Lower leg skin (tissue), 3 donors: ENCODE measurements at regions not wholly inside any gene's neighbourhood (a gene's known extent, or its start where the extent isn't known, plus 50 kb on each side); places are given as distances from the start of the nearest gene placed in this dataset.

Source experiments
- POLR2A ChIP-seq, 2 donors: fragments of 450-650 bp; IDR thresholded peaks; one replicate each; pipeline ENCODE4 v1.6.1; 2016 to 2017; ENCODE audit warnings: antibody characterized with exemption in 2 of 2, mild to moderate bottlenecking in 1 of 2, moderate library complexity in 1 of 2
- TF ChIP-seq, protein P1 (sequence below), 3 donors: fragments of 450-650 bp; IDR thresholded peaks; one replicate each; pipeline ENCODE4 v1.5.1; 2016; ENCODE audit warnings: antibody characterized with exemption in 3 of 3, mild to moderate bottlenecking in 3 of 3, moderate library complexity in 2 of 3

GRCh38 chr9:87119328-87119881 lies 172.1 kb upstream of the GAS1 start:
- TF ChIP-seq, protein P1, sequence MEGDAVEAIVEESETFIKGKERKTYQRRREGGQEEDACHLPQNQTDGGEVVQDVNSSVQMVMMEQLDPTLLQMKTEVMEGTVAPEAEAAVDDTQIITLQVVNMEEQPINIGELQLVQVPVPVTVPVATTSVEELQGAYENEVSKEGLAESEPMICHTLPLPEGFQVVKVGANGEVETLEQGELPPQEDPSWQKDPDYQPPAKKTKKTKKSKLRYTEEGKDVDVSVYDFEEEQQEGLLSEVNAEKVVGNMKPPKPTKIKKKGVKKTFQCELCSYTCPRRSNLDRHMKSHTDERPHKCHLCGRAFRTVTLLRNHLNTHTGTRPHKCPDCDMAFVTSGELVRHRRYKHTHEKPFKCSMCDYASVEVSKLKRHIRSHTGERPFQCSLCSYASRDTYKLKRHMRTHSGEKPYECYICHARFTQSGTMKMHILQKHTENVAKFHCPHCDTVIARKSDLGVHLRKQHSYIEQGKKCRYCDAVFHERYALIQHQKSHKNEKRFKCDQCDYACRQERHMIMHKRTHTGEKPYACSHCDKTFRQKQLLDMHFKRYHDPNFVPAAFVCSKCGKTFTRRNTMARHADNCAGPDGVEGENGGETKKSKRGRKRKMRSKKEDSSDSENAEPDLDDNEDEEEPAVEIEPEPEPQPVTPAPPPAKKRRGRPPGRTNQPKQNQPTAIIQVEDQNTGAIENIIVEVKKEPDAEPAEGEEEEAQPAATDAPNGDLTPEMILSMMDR (IDR thresholded peaks at IDR 0.05), result no peak
- TF ChIP-seq POLR2A (IDR thresholded peaks at IDR 0.05), result no peak
